ENCODE measurements at regions not wholly inside any gene's neighbourhood (a gene's known extent, or its start where the extent isn't known, plus 50 kb on each side); places are given as distances from the start of the nearest gene placed in this dataset.
"Not testable (repeated sequence)": the region's sequence is repeated elsewhere in the genome, so short reads cannot be mapped to it uniquely, and the experiment has no call there.

- no peak for DNase-seq
Observed at GRCh38 chr13:58207501-58207900, 576.0 kb downstream of the PCDH17 start.

DNA sequence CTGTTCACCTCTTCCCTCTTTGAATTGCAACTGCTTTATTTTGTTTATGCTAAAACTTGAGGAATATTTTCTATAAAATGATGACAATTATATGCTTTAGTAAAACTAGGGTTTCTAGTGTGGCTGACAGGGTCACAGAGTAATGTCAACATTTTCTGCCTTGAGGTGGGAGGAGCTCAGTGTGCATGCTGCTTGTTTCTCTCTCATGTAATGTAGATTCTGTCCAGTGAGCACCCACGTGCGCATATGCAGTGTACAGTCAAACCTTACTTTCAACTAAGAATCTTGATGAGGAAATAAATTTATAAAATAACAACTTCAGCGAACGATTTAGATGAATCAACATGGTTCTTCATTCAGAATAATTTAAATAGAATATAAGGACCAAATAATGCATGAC, 603.9 kb downstream of the PCDH17 start:
- DNase-seq, result no peak

- no peak for DNase-seq
Observed at GRCh38 chr13:58238972-58239773, 607.6 kb downstream of the PCDH17 start.

DNA sequence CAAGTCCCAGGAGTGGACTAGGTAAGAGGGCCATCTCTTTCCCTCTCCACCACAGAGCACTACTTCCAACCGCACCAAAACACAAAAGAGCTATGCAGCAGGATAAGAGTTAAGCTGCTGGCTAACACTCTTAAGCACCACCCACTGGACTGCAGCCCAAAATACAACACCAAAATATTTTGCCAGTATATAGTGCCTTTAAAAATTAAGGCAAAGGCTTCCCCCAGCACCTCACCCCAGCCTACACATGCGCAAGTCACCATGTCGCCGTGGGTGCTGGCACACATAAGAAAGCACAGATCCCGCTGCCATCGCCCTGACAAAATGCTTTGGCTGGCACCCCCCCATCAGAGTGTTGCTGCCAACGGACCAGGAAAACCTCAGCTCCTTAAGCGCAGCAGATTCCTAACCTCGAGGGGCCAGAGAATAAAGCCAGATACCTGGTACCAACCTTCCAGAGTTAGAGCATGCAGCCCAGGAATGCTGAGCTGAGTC, 608.3 kb downstream of the PCDH17 start:
- DNase-seq, result no peak

GRCh38 chr13:58247080-58247479, 615.5 kb downstream of the PCDH17 start:
- no peak for DNase-seq

- DNase-seq, result no peak
Observed at GRCh38 chr13:58254943-58255342, 623.4 kb downstream of the PCDH17 start.

- no peak for DNase-seq
Observed at GRCh38 chr13:58266271-58266670, 634.7 kb downstream of the PCDH17 start.

- no peak for DNase-seq
Observed at GRCh38 chr13:58298556-58299135, 667.1 kb downstream of the PCDH17 start.

DNA sequence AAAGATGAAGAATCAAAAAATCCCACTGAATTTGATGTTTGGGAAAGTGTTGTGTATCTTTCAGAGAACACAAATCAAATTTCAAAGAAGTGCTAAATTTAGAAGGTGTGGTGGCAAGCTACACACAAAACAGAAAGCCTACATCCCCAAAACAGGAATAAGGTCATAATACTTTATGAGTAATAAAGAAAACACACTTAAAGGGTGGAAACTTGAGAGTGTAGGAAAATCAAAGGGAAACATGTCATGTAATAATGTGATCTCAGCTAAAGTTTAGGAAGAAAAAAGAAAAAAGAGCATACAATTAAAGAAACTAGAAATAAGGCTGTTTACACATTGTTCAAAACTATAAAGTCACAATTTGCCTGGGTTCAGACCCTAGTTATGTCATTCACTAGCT, 668.7 kb downstream of the PCDH17 start:
- no peak for DNase-seq

GRCh38 chr13:58300974-58301681, 669.6 kb downstream of the PCDH17 start:
- no peak for DNase-seq

DNA sequence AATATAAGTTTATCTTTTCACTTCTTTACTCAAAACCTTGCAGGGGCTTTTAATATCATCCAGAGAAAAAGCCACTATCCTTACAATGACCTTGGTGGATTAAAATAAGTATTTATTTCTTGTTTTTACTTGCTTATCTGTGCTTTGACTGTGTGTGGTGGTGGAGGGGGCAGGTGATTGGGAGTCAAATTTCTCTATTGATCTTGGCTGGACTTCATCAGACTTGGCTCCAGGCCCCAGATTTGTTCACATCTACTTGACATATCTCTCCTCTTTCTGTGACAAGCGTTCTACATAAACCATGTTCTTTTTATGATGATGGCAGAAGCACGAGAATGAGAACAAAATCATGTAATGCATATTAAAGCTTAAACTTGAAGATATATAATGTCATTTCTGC, 670.8 kb downstream of the PCDH17 start:
- DNase-seq, result no peak

DNA sequence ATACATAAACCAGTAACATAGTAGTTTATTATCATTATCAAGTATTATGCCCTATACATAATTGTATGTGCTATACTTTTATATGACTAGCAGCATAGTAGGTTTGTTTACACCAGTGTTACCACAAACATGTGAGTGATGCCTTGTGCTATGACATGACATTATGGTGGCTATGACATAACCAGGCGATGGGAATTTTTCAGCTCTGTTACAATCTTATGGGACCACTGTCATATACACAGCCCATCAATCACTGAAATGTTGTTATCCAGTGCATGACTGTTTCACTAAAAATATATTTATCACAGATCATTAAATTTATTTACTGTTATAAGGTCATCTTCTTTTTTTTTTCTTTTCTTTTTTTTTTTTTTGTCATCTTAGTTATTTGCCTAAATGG, 674.5 kb downstream of the PCDH17 start:
- no peak for DNase-seq

- DNase-seq, result no peak
Observed at GRCh38 chr13:58313219-58313618, 681.7 kb downstream of the PCDH17 start.

DNA sequence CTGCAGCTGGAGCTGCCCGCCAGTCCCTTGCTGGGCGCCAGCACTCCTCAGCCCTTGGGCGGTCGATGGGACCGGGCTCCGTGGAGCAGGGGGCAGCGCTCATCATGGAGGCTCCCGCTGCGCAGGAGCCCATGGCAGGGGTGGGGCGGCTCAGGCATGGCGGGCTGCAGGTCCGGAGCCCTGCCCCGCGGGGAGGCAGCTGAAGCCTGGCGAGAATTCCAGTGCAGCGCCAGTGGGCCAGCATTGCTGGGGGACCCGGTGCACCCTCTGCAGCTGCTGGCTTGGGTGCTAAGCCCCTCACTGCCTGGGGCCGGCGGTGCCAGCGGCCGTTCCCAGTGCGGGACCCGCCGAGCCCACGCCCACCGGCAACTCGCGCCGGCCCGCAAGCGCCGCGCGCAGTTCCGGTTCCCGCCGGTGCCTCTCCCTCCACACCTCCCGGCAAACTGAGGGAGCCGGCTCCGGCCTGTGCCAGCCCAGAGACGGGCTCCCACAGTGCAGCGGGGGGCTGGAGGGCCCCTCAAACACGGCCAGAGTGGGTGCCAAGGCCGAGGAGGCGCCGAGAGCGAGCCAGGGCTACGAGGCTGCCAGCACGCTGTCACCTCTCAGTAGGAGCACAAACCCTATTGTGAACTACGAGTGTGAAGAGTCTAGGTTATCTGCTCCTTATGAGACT, 687.1 kb downstream of the PCDH17 start:
- DNase-seq, result no peak

- DNase-seq, result no peak
Observed at GRCh38 chr13:58324161-58324560, 692.6 kb downstream of the PCDH17 start.

GRCh38 chr13:58329746-58330145, 698.2 kb downstream of the PCDH17 start:
- DNase-seq, result peak; percentile 22 to 35

GRCh38 chr13:58340895-58341294, 709.4 kb downstream of the PCDH17 start:
- no peak for DNase-seq

DNA sequence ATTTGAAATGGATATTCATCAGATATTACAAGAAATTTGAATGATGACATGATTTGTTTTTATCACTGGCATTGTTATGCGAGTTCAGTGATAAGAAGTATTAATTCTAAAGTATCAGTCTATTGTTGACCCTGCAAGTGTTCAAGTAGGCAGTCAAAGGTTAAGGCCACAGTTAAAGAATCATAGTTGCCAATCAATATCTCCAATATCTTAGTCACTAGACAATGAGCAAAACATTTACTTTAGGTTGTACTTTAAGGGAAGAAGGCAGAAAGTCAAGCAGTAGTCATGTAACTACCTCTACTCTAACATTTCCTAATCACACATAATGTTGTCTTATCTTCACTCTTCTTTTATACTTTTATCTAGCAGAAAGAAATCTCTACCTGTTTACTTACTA, 709.8 kb downstream of the PCDH17 start:
- no peak for DNase-seq

DNA sequence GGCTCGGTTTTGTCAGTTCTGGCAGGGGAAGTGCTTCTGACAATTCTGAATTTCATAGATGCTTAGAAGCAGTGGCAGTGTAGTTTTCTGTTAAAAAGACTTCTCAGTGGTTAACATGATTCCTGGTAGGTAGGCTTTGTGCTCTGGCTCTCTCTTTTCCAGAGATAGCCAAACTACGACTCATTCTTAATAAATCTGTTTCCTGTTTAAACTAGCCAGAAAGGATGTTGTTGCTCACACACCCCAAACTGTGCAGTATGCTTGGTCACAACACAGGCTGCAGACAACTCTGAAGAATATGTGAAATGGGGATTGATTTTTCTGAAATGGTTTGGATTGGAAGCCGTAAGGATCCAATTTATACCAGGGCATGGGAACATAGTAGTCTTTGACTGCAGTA, 711.5 kb downstream of the PCDH17 start:
- no peak for DNase-seq

DNA sequence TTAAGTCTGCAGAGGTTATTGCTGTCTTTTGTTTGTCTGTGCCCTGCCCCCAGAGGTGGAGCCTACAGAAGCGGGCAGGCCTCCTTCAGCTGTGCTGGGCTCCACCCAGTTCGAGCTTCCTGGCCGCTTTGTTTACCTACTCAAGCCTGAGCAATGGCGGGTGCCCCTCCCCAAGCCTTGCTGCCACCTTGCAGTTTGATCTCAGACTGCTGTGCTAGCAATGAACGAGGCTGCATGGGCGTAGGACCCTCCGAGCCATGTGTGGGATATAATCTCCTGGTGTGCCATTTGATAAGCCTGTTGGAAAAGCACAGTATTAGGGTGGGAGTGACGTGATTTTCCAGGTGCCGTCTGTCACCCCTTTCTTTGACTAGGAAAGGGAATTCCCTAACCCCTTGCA, 720.6 kb downstream of the PCDH17 start:
- DNase-seq, result not testable (repeated sequence)

GRCh38 chr13:58369936-58370335, 738.4 kb downstream of the PCDH17 start:
- no peak for DNase-seq

- DNase-seq, result no peak
Observed at GRCh38 chr13:58376349-58376748, 744.8 kb downstream of the PCDH17 start.

DNA sequence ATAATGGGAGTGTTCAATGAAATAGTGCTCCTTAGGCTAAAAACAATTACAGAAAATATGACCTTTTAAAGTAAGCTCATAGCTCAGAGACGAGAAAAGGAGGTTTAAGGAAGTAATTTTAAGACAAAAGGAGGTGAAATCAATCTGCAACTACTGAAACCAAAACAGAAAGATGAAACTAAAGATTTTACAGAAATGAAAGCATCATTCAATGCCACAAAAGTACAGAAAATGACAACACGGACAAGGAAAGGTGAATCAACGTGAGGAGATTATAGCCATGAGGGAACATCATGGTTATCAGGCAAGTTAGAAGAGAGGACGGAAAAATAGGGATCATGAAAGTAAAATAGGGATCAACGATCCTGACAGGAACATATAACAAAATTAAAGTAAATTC, 745.2 kb downstream of the PCDH17 start:
- no peak for DNase-seq

Data from NCI-H526 (cell line).